B cell (primary cell): ENCODE measurements at regions not wholly inside any gene's neighbourhood (a gene's known extent, or its start where the extent isn't known, plus 50 kb on each side); places are given as distances from the start of the nearest gene placed in this dataset.

Experiments
- ATAC-seq: fragments of 200-7000 bp; cut with Tn5 transposase; one replicate; pipeline ENCODE4 v1.10.0; 2021; ENCODE audit warnings: low read depth, mild to moderate bottlenecking, moderate number of reproducible peaks, moderate library complexity
- CTCF ChIA-PET: fragments of 350-600 bp; sonication (Branson Sonifier 250); formaldehyde crosslinking; loops from one replicate; lab custom pipeline; 2021; ENCODE audit warnings: antibody characterized with exemption, inconsistent platforms; lab: Charles Lee
- POLR2A ChIA-PET: fragments of 350-600 bp; sonication (Branson Sonifier 250); formaldehyde crosslinking; loops from one replicate; lab custom pipeline; 2021; ENCODE audit warnings: antibody characterized with exemption; lab: Charles Lee
- DNase-seq: peaks from one replicate; pipeline ENCODE4 v3.0.0; 2013
- H2AFZ ChIP-seq: 2 replicates; pipeline ENCODE4 v1.6.1; 2012; ENCODE audit warnings: mild to moderate bottlenecking, low read depth, low read length; ENCODE audit not compliant: insufficient read depth, poor library complexity, severe bottlenecking
- H3K27ac ChIP-seq, 2 donors: 1 replicate in 1 of 2; 2 replicates in 1 of 2; pipeline ENCODE4 v1.5.1; 2012 to 2013; ENCODE audit warnings: low read length in 2 of 2, mild to moderate bottlenecking in 2 of 2, moderate library complexity in 1 of 2
- H3K27me3 ChIP-seq, 4 experiments: fragments of 200-600 bp in 1 of 4; sonication (generic) in 1 of 4; replicated peaks in 1 of 4; 1 replicate in 2 of 4; 2 replicates in 2 of 4; pipeline versions ENCODE4 v1.6.1 to v1.7.0; 2013 to 2016; ENCODE audit warnings: low read length in 3 of 4, mild to moderate bottlenecking in 2 of 4, mixed read lengths in 1 of 4, moderate library complexity in 1 of 4; ENCODE audit not compliant: insufficient read depth in 4 of 4, control insufficient read depth in 3 of 4; ENCODE audit errors: control extremely low read depth in 1 of 4
- H3K36me3 ChIP-seq, 2 experiments: replicated peaks in 1 of 2; 1 replicate in 1 of 2; 2 replicates in 1 of 2; pipeline versions ENCODE4 v1.6.1 to v1.7.1; 2013; ENCODE audit warnings: low read length in 1 of 2; ENCODE audit not compliant: insufficient read depth in 2 of 2, control insufficient read depth in 1 of 2; ENCODE audit errors: control extremely low read depth in 1 of 2, extremely low read depth in 1 of 2
- H3K4me1 ChIP-seq, 2 donors: fragments of 200-600 bp in 1 of 2; sonication (generic) in 1 of 2; 1 replicate in 1 of 2; 2 replicates in 1 of 2; pipeline versions ENCODE4 v1.5.1 to v1.6.1; 2013 to 2017; ENCODE audit warnings: low read length in 2 of 2; ENCODE audit not compliant: control insufficient read depth in 2 of 2, insufficient read depth in 2 of 2
- H3K4me2 ChIP-seq: replicated peaks from 2 replicates; pipeline ENCODE3; 2012; ENCODE audit warnings: mild to moderate bottlenecking, low read depth, low read length; ENCODE audit not compliant: poor library complexity, severe bottlenecking
- H3K4me3 ChIP-seq, 5 experiments: fragments of 200-600 bp in 1 of 5; sonication (generic) in 1 of 5; 1 replicate in 3 of 5; 2 replicates in 2 of 5; pipeline versions ENCODE4 v1.5.1 to v1.7.0; 2011 to 2016; ENCODE audit warnings: low read length in 4 of 5, mild to moderate bottlenecking in 4 of 5, low read depth in 2 of 5, control low read depth in 1 of 5, moderate library complexity in 1 of 5; ENCODE audit not compliant: insufficient read depth in 1 of 5; ENCODE audit errors: control extremely low read depth in 1 of 5, extremely low read depth in 1 of 5
- H3K79me2 ChIP-seq: fragments of 200-600 bp; sonication (generic); one replicate; pipeline ENCODE4 v1.6.0; 2016; ENCODE audit warnings: low read length; ENCODE audit not compliant: control insufficient read depth, insufficient read depth
- H3K9ac ChIP-seq: fragments of 200-600 bp; sonication (generic); 2 replicates; pipeline ENCODE4 v1.6.1; 2017; ENCODE audit warnings: mild to moderate bottlenecking, low read length, moderate library complexity
- H3K9me3 ChIP-seq, 3 donors: one replicate each; pipeline versions ENCODE4 v1.6.1 to v1.7.1; 2013; ENCODE audit warnings: low read length in 2 of 3; ENCODE audit not compliant: control insufficient read depth in 2 of 3, insufficient read depth in 1 of 3; ENCODE audit errors: control extremely low read depth in 1 of 3
- H4K20me1 ChIP-seq: 2 replicates; pipeline ENCODE4 v1.6.0; 2012; ENCODE audit warnings: mild to moderate bottlenecking, low read length; ENCODE audit not compliant: insufficient read depth, control insufficient read depth, poor library complexity, severe bottlenecking
- H3K27ac Mint-ChIP-seq: one replicate; pipeline ENCODE4 v1.8.0; 2021; ENCODE audit warnings: mixed read lengths
- H3K27me3 Mint-ChIP-seq: one replicate; pipeline ENCODE4 v1.8.0; 2021; ENCODE audit warnings: mixed read lengths
- H3K4me1 Mint-ChIP-seq: one replicate; pipeline ENCODE4 v1.8.0; 2021; ENCODE audit warnings: mixed read lengths
- H3K4me3 Mint-ChIP-seq: one replicate; pipeline ENCODE4 v1.8.0; 2021; ENCODE audit warnings: mixed read lengths
- H3K9me3 Mint-ChIP-seq: one replicate; pipeline ENCODE4 v1.8.0; 2022; ENCODE audit warnings: mixed read lengths; ENCODE audit not compliant: insufficient read depth
- EZH2 ChIP-seq: IDR thresholded peaks from 2 replicates; pipeline ENCODE4 v1.6.1; 2012; ENCODE audit warnings: borderline replicate concordance, low read depth, mild to moderate bottlenecking, moderate library complexity, low read length; ENCODE audit not compliant: insufficient read depth, poor library complexity, severe bottlenecking
- WGBS: methylation state at CpG from one replicate; pipeline ENCODE4 v1.1.5; 2013; ENCODE audit warnings: missing lambda C conversion rate; ENCODE audit not compliant: insufficient coverage; 5-methylcytosine and 5-hydroxymethylcytosine counted together
- intact Hi-C: fragments of 100-400 bp; cut with micrococcal nuclease; formaldehyde crosslinking; loops from one replicate; pipeline ENCODE4 v1.10.0; 2022
- TF ChIP-seq, protein P1 (sequence below): fragments of 200-600 bp; IDR thresholded peaks from one replicate; pipeline ENCODE4 v1.8.0; 2022; ENCODE audit warnings: antibody characterized with exemption, mild to moderate bottlenecking

DNA sequence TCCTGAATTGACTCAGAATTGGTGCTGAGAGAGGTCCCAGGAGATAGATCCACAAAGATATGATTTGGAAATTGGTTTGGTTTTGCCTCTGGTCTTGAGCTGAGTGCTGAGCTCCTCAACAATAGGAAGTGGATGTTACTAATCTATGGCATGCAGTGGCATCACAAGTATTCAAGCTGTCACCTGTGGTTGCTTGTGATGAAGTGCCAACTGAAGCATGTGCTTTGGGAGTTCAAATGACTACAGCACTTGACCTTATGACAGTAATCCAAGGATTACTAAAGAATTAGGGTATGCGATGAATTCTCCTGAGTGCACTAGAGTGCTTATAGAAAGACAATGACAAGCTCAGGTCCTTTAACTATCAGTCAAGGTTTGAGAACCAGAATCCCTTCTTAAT, 406.2 kb downstream of the NOVA1 start:
- no peaks in the 10 kb centered on the region for H4K20me1 ChIP-seq
- H3K27me3 Mint-ChIP-seq = no peaks in the 10 kb centered on the region
- no peaks in the 10 kb centered on the region for H3K27me3 ChIP-seq
- intact Hi-C loops = no loop called here
- H3K9me3 ChIP-seq = no peaks in the 10 kb centered on the region
- ATAC-seq (no peak), DNase-seq (no peak)
- H3K4me1 ChIP-seq = no peaks in the 10 kb centered on the region
- H3K36me3 ChIP-seq = no peaks in the 10 kb centered on the region
- WGBS = no CpG with 5 or more reads among the region's 1 CpG
- TF ChIP-seq EZH2 = no peak
- TF ChIP-seq, protein P1, sequence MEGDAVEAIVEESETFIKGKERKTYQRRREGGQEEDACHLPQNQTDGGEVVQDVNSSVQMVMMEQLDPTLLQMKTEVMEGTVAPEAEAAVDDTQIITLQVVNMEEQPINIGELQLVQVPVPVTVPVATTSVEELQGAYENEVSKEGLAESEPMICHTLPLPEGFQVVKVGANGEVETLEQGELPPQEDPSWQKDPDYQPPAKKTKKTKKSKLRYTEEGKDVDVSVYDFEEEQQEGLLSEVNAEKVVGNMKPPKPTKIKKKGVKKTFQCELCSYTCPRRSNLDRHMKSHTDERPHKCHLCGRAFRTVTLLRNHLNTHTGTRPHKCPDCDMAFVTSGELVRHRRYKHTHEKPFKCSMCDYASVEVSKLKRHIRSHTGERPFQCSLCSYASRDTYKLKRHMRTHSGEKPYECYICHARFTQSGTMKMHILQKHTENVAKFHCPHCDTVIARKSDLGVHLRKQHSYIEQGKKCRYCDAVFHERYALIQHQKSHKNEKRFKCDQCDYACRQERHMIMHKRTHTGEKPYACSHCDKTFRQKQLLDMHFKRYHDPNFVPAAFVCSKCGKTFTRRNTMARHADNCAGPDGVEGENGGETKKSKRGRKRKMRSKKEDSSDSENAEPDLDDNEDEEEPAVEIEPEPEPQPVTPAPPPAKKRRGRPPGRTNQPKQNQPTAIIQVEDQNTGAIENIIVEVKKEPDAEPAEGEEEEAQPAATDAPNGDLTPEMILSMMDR = no peak
- H3K9ac ChIP-seq = no peak overlapping the region
- no peak overlapping the region for H3K27ac Mint-ChIP-seq
- no peaks in the 10 kb centered on the region for H3K9me3 Mint-ChIP-seq
- H3K4me2 ChIP-seq = no peak overlapping the region
- no peaks in the 10 kb centered on the region for H3K4me1 Mint-ChIP-seq
- H3K4me3 Mint-ChIP-seq = no peak overlapping the region
- H3K79me2 ChIP-seq = no peaks in the 10 kb centered on the region
- ChIA-PET POLR2A (no interaction called here), CTCF (no interaction called here)
- H3K4me3 ChIP-seq = no peak overlapping the region
- H3K27ac ChIP-seq = no peak overlapping the region
- no peak overlapping the region for H2AFZ ChIP-seq

DNA sequence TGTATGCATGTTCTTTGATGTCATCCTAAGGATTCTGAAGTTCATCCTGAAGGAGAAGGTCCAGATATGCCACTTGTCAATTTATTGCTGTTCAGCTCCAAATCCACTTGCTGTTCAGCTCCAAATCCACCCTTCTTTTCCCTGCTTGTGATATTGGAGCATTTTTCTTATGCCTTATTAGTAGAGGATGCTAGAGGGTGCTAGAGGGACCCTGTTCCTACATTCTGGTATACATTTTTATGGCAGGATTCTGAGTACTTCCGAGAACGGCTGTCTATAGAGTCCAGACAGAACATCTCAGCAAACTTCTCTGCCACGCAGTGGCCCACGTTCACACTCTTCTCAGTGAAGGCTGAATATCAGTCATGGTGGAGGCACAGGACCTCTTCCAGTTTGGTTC, 406.7 kb downstream of the NOVA1 start:
- H2AFZ ChIP-seq = no peak overlapping the region
- Mint-ChIP-seq H3K4me1 (no peaks in the 10 kb centered on the region), H3K4me3 (no peak overlapping the region), H3K27ac (no peak overlapping the region), H3K9me3 (no peaks in the 10 kb centered on the region), H3K27me3 (no peaks in the 10 kb centered on the region)
- no peaks in the 10 kb centered on the region for H3K27me3 ChIP-seq
- ChIA-PET POLR2A (no interaction called here), CTCF (no interaction called here)
- H3K9me3 ChIP-seq = no peaks in the 10 kb centered on the region
- no peak for ATAC-seq
- TF ChIP-seq, protein P1 = no peak
- no peak for TF ChIP-seq EZH2
- intact Hi-C loops = no loop called here
- no peak for DNase-seq
- no peaks in the 10 kb centered on the region for H3K79me2 ChIP-seq
- no peak overlapping the region for H3K9ac ChIP-seq
- H4K20me1 ChIP-seq = no peaks in the 10 kb centered on the region
- H3K4me3 ChIP-seq = no peak overlapping the region
- H3K4me1 ChIP-seq = no peaks in the 10 kb centered on the region
- no peak overlapping the region for H3K27ac ChIP-seq
- H3K36me3 ChIP-seq = no peaks in the 10 kb centered on the region
- no peak overlapping the region for H3K4me2 ChIP-seq
- WGBS = 61% methylated on average over 2 of the region's 4 CpGs
